Fibroblast of skin of left biceps (primary cell): ENCODE measurements at regions not wholly inside any gene's neighbourhood (a gene's known extent, or its start where the extent isn't known, plus 50 kb on each side); places are given as distances from the start of the nearest gene placed in this dataset.
A peak's percentile ranks its signal among the peaks of the same experiment; 100 is the strongest.

Experiments used
- DNase-seq, 2 experiments: peaks; one replicate each; pipeline ENCODE4 v3.0.0-alpha.2; 2013; ENCODE audit warnings: low read depth in 2 of 2

DNA sequence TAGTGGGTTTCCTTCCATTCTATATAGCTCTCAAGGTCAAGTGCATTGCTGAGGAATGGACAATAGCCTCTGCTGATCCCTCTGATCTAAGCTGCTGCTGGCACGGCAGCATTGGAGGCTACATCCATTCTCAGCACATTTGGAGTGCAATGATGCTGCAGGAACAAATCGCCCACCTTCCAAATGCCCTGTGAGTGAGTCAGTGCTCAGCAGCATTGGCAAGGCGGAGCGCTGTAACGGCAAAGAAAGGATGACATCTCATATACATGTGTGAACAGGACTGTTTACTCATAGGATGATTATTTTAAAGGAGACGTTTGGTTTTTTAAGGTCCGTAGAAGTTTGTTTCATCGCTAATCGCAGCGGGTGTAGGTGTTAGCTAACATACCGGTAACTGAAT is 408.7 kb downstream of the ARHGEF28 start:
- DNase-seq, result no peak

DNA sequence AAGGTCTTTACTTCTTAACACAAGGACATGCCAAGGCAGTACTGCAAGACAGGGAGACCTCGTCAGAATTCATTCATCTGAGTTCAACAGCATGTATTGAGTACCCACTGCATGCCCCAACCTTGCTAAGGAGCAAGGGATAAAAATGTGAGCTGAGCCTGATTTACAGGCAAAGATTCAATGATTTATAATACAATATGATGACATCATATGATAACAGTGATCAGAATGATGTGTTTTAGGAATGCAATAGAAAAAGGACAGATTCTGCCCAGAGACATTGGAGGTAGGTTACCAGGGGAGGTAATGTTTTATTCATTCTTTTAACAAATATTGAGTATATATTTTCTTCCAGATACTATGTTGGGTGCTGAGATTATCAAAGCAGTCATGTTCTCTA is 406.6 kb downstream of the ARHGEF28 start:
- DNase-seq, result no peak

DNA sequence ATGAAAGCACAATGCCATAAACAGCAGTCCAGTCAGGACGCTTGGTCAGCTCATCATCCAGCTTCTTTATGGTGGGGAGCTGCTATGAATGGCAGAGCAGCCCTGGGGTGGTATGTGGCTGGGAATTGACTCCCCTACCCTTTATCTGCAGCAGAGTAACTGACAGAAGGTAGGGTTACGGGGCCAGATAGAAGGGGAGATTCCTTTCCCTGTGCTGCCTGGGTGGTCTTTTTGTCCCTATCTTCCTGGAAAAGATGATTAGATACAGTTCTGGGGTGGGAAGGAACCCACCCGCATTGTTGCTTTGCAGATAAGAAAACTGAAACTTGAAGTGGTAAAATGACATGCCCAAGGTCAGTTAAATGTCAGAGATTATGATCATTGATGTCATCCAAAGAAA is 405.5 kb downstream of the ARHGEF28 start:
- DNase-seq, result no peak

DNA sequence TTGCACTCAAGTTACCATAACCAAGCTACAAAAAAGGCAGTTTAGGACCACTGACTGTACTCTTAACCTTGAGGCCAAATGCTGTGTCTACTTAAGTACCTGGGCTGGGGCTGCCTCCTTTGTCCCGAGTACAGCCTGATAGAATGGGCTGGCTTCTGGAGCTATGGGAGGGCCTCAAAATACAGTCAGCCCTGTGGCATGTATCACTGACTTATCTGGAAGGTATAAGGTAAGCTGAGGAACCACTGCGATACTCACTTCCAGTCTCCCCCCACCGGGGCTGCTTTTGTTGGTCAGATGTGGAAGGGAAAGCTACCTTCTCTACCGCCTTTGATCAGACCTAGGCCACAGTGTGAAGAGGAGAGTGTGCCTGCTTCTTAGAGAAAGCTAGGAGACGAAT is 404.8 kb downstream of the ARHGEF28 start:
- DNase-seq, result no peak

DNA sequence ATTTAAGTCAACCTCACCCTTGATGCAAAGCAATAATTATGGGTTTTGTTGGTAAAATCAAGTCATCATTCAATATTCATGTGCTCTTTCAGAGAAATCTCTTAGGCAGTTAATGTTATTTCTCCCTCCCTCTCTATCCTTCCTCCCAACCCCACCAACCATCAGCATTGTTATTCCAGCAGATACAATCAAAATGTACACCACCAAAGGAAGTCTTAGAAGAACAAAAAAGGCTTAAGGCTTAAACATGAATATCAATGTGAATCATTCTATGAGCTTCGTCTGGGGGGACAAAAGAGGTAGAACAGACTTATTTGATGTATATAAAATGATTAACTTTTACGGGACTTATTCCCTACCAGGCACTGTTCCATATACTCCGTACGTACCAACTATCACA is 404.4 kb downstream of the ARHGEF28 start:
- no peak for DNase-seq

DNA sequence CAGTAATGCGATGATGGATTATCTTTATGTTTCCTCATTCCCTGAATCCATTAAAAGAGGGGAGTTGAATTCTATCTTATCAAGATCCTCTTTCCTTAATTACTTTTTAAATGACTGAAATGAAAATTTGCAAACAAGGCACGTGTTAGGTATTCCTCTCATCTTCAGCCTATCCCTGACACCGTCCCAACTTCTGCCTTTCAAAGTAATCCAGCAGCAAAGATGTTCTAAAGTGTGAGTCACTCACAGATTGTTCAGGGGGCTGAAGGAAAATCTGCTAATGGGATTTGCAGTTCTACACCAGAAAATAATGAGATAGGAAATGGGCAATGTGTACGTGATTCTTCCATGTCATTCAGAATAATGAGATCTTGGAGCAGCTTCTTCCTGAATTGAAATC is 403.0 kb downstream of the ARHGEF28 start:
- no peak for DNase-seq

DNA sequence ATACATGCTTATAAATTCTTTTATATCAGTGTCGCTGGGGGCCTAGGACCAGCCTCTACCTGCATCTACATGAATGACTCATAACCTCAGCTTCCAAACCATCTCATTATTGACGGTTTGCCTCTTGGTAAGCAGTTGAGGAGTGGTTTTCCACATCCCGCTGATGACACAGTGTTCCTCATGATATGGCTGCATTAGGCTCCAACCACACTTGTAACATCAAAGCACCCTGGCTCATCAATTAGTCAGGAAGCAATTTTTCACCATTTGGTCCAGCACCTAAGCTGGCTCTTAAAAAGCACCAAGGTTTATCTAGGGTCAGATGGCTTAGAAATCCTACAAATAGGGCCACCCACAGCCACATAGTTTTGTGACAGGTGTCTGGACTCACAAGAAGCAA is 402.4 kb downstream of the ARHGEF28 start:
- DNase-seq, result no peak

DNA sequence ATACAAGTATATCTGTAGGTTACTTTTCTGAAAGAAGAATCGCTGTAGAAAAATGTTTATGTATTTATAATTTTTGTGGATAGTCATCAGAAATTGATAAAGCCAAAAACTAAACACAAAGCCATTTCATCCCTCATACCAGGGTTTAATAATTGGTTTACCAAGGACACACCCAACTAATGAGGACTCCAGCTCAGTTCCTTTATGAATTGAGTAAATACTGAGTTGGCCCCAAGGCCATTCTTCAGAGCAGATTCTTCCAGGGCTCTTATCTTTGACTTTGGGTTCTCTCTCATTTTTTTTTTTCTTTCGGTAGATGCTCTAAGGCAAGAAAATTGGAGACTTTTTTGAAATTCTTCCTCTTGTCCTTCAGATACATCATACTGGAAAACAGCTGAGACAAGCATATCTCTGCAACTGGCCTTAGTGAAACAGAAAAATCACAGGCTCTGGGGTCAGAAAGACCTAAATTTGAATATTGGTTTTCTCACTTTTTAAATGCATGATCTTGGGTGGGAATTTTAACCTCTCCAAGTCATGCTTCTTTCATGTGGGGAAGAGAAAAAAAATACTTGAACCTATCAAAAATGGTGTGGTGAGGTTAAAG is 401.8 kb downstream of the ARHGEF28 start:
- DNase-seq, result no peak

DNA sequence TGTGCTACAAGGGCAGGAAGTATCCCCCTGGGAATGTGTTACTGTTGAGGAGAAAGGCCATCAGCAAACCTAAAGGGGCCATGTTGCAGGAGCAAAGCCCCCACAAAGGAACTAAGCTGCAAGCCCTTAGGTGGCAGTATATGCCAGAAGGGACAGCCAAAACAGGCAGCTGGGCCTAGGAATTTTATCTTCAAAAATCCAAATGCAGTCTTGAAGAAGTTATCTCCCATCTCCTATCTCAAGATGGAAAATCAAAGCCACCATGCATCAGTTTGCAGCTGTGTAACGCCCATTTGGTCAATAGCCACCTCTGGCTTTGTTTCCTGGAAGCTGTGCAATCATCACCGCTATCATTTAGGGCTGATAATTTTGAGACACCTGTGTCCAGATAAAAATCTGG is 400.3 kb downstream of the ARHGEF28 start:
- DNase-seq, result no peak

DNA sequence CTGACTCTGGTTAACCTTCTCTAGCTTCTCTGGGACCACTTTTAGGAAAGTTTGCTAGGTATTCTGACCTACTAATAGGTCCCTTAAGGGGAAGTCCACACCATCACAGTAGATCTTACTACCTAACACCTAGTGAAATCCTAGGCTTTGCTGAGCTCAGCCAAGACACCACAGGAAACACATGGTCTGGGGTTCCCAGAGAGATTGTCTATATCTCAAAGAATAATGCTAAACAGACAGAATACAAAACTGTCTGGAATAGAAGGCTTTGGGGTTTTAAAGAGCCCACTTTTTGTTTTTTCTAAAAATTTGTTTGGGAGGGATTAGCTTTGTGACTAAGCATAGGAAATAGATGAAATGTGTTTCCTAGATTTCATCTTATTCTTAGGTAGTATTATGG is 395.1 kb downstream of the ARHGEF28 start:
- no peak for DNase-seq

DNA sequence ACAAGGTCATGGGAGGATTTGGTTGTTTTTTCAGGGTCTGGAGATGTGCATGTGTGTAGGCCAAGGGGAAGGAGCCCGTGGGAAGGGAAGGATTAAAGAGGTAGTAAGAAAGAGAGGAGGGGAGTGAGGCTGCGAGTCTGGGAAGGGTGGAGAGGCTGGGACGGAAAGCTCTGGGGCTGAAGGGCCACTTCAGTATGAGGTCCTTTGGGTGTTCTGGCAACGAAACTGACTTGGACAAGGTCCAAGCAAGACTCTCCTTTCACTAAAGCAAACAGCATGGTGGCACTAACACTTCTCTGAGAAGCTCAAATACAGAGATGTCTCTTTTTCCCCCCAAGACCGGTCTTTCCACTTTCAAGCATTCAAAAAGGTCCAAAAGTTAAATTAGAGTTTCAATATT is 394.5 kb downstream of the ARHGEF28 start:
- no peak for DNase-seq

DNA sequence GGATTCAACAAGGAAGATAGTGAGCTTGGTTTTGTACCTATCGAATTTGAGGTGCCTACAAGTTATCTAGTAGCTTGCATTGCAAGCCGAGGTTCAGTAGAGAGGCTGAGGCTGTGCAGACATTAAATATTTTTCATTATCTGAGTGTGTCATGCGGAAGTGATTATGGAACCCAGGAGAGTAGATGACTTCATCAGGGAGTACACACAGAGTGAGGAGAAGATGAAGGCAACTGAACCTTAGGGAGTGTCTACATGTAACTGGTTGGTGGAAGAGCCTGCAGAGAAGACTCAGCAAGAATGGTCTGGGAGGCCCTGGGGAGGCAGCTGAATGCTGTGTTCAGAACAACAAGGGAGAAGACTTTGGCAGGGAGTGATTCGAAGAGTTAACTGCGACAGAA is 393.9 kb downstream of the ARHGEF28 start:
- no peak for DNase-seq

DNA sequence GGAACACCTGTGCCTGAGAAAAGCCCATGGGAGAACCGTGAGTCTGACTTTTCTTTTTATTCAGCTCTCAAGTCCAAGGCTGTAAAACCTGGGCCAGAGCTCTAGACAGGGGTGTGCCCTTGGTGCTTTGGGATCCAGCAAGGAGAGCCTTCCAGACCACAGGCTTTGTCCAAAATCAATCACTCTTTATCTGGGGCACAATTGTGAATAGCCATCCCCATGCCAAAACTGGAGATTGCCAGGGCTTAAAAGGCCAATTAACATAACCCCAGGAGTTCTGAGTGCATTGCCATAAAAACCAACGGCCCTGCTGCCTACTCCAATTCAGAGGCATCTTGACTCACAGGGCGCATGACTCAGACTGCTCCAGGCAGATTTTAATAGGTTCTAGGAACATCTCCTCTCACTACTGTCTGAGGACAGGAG is 391.8 kb downstream of the ARHGEF28 start:
- no peak for DNase-seq

DNA sequence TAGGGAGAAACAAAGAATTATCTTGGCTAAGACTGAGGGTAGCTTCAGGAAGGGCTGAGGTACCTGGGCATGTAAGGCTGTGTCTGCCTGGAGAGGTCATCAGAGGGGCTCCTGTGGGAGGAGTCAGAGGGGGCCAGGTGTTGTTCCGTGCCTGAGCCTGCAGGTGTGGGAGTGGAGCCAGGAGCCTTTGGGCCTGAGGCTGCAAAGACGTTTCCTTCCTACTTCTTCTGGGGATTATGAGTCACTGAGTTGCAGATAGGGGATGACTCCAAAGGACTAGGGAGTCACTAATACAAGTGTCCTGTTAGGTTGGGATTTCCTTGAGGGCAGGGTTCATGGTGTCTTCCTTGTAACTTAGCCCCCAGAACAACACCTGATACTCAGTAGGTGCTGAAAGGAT is 391.1 kb downstream of the ARHGEF28 start:
- DNase-seq, result no peak

DNA sequence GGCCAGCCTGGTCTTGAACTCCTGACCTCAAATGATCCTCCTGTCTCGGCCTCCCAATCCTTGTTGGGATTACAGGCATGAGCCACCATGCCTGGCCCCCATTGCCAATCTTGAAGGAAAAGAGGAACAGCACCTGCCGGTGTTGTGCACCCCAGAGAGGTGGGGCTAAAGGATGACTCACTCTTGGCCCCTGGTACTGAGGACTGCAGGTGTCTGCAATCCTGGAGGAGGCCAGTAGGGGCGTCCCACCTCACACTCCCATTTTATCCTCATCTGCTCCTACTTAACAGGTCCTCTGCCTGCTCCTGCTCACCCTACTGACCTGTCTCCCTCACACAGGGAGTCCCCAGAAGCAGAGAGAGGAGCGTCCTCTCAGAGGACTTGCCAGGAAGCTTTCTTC is 390.4 kb downstream of the ARHGEF28 start:
- no peak for DNase-seq

DNA sequence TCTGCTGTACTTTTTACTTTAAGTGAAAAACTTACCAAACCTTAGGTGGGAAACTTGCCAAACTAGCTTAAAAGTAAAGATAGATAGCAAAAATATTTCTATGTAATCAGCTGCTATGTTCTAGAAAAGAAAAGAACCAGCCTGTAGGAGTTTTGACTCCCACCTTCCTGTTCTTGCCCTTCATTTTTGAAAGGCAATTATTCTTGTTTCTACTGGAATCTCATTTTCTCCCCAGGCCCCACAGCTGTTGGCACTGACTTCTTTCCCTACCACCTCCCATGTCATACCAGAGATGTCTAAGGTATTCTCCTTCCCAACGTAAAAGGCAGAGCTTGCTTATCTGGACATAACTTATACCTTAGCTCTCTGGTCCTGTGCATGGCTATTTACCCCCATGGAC is 389.7 kb downstream of the ARHGEF28 start:
- DNase-seq, result no peak

DNA sequence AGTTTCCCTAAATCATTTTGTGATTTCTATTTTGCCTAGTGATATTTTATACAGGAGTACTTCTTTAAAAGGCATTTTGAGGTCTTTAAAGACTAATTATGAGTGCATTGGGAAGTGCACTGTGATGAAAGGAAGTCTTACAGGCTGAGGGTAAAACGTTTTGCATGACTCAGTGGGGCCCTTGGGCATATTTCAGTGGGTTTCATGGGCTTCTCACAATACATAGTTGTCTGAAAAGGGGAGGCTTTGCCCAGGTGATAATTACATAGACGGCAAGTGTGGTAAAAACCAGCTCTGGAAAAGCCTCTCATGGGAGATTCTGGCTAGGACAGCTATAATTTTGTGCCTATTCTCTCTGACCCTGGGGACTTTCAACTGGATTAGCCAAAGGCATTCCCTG is 387.2 kb downstream of the ARHGEF28 start:
- no peak for DNase-seq

DNA sequence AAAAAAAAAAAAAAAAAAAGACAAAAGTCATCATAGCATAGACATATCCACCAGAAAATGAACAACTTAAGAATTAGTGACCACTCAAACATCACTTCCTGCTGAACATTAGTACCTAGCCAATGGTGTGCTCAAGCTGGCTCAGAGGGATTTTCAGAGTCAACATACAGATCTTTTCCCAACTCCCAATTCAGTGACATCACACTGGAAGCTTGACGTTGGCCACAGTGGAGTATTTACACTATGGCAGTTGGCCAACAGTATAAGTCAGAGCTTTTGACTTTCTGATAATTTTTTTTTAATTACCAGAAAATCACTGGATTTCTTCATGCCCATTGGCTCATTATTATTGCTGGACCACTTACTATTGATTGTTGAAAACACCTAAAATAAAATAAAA is 383.5 kb downstream of the ARHGEF28 start:
- no peak for DNase-seq

DNA sequence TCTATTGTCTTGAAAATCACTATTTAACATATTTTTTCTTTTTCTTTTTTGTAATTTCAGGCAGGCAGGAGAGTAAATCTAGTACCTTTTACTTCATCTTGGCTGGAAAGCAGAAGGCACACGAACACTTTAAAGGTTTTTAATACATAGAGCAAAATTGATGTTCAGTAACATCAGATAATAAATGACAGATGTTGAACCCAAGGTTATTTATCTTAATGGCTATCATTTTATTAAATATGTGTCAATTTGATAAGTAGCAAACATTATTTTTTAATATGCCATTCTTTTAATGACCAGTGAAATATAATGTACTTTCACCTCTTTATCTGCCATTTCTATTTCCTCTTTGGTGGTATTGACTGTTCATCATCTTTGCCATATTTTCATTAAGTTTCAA is 381.2 kb downstream of the ARHGEF28 start:
- DNase-seq, result no peak

DNA sequence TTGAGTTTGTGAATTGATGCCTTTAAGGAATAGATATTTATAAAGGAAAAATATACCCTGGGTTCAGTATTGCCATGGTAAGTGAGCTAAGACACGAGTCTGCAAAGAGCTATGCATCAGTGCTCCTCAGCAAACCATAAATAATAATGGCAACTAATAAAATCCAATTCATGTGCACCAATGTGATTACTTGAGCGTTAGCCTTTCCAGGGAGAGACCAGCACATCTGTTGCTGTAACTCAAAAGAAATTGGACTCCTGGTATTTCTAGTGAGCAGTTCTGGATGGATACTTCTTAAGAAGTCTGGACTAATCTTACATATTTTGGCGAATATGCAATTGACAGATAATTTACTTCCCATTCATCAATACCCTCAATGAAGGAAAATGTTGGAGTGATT is 373.3 kb downstream of the ARHGEF28 start:
- DNase-seq, result peak in 1 of 2 experiments; percentile 13

DNA sequence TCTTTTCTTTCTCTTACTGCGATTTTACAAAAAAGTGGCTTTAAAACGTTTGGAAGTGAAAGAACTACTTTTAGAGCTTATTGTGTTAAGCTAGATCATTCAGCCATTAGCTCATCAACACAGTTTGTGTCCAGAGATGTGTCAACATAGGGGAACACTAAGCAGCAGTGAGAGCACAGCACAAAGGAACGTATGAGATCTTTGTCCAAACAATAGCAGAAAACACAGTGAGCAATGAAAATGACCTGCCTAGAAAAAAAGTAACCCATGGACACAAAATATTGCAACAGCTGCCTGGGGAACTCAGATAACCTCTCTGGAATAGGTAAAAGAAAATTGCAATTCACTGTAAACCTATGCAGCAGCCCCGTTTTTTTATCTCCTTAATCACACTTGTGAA is 372.5 kb downstream of the ARHGEF28 start:
- no peak for DNase-seq

DNA sequence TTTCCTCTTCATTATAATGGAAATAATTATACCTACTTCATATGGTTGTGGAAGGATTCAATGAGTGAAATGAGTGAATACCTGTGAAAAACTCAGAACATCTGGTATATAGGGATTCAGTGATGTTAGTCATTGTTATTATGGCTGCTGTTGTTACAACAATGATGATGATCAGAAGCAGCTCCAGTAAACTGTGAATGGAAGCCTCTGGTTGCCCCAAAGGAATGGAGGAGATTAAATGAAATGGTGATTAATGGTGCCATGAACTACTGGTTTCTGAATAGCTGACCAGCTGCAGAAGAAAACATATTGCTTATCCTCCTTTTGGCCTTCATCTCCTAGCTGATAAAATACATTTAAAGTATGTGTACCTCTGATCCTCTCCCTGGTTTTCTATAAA is 372.0 kb downstream of the ARHGEF28 start:
- no peak for DNase-seq

DNA sequence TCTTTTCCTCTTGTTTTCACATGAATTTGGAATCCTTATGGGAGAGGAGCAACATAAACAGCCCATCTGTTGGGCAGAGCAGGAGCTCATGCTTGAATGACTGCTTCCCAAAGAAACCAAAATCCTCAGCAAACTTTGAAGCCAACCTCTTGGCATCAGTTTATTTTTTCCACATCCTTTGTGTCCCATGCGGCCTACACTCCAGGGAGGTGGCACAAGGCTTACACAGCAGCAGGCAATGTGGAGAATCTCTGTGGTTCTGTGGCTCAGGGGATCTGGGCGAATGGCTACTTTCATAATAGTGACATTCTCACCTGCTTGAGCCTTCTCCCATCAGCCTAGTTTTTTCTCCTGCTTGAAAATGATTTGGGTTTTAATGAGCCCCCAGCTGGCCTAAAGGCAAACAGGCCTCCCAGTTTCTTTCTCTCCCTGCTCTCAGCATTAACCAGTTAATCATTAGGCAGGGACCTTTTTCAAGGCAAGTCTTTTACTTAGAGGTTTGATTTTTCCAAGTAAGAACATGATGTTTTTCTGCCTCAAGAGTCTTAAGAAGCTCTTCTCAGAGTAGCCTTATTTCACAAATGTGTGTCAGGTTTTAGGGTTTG is 370.3 kb downstream of the ARHGEF28 start:
- DNase-seq, result no peak

DNA sequence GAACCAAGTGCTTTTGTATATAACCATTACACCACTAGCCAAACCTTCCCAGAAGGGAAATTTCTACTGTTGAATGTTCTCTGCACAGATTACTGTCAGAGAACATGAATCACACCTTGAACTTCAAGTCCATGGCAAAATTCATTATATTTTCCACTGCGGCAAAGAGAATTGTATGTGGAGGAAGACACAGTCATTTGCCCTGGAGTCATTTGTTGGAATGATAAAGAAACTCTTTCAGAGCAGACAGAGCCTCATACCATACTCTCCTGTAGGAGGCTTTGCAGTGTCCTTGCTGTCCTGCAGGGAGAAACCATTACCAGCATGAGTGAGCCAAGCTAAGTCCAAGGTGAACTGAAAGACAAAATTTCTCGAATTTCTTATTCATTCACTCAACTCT is 369.0 kb downstream of the ARHGEF28 start:
- DNase-seq, result no peak
